GM12878 (cell line): ENCODE measurements at regions not wholly inside any gene's neighbourhood (a gene's known extent, or its start where the extent isn't known, plus 50 kb on each side); places are given as distances from the start of the nearest gene placed in this dataset.

ENCODE experiments used
- ATAC-seq: fragments of 200-7000 bp; cut with Tn5 transposase; 3 replicates; pipeline ENCODE4 v1.9.1; 2020; ENCODE audit warnings: mild to moderate bottlenecking, moderate library complexity
- BruUV-seq: library from RNA; stranded (reverse); fragments of 400-500 nt; replicated peaks from 2 replicates; lab custom pipeline; 2021; lab: Mats Ljungman, UMichigan
- CTCF ChIA-PET: fragments of 300-600 bp; sonication (Branson Sonifier 250); formaldehyde crosslinking; extraction: SDS; loops from one replicate; lab custom pipeline; 2021; ENCODE audit warnings: inconsistent platforms; lab: Yijun Ruan, JAX
- POLR2A ChIA-PET: fragments of 350-600 bp; formaldehyde crosslinking; extraction: SDS; loops from one replicate; lab custom pipeline; 2021; ENCODE audit warnings: inconsistent platforms; lab: Charles Lee
- RAD21 ChIA-PET: fragments of 300-600 bp; sonication (Branson Sonifier 250); formaldehyde crosslinking; loops from one replicate; lab custom pipeline; 2023; ENCODE audit warnings: antibody characterized with exemption; ENCODE audit not compliant: unreplicated experiment; lab: Charles Lee
- SMC1A ChIA-PET: fragments of 300-600 bp; sonication (Branson Sonifier 250); formaldehyde crosslinking; loops from one replicate; lab custom pipeline; 2023; ENCODE audit not compliant: unreplicated experiment, uncharacterized antibody; lab: Charles Lee
- DNase-seq: peaks from one replicate; pipeline ENCODE4 v3.0.0-alpha.2; 2011; ENCODE audit warnings: low read depth, low spot score
- FAIRE-seq: peaks from 3 replicates; lab custom pipeline; 2011; peaks lifted over from hg19 to GRCh38; lab: Jason Lieb, UNC
- H2AFZ ChIP-seq: 2 replicates; pipeline ENCODE4 v1.6.0; 2011; ENCODE audit warnings: low read depth, low read length, control low read depth; ENCODE audit not compliant: control insufficient read depth
- H3K27ac ChIP-seq: 2 replicates; pipeline ENCODE4 v1.5.1; 2011; ENCODE audit warnings: control low read depth; ENCODE audit not compliant: control insufficient read depth, insufficient read depth
- H3K27me3 ChIP-seq, 2 experiments: replicated peaks in 1 of 2; 2 replicates each; pipeline versions ENCODE4 v1.6.0 to v1.6.1; 2011; ENCODE audit warnings: low read length in 1 of 2; ENCODE audit not compliant: control insufficient read depth in 2 of 2, insufficient read depth in 2 of 2
- H3K36me3 ChIP-seq, 2 experiments: 2 replicates each; pipeline ENCODE4 v1.5.1; 2011; ENCODE audit warnings: low read length in 1 of 2; ENCODE audit not compliant: control insufficient read depth in 2 of 2, insufficient read depth in 2 of 2
- H3K4me1 ChIP-seq: 2 replicates; pipeline ENCODE4 v1.6.1; 2011; ENCODE audit warnings: mild to moderate bottlenecking, low read length, moderate library complexity, mixed read lengths; ENCODE audit not compliant: control insufficient read depth, insufficient read depth
- H3K4me2 ChIP-seq: 2 replicates; pipeline ENCODE4 v1.6.0; 2011; ENCODE audit warnings: control low read depth; ENCODE audit not compliant: control insufficient read depth, insufficient read depth
- H3K4me3 ChIP-seq: fragments of 200-600 bp; sonication (generic); 2 replicates; pipeline ENCODE4 v1.5.1; 2016
- H3K79me2 ChIP-seq: 2 replicates; pipeline ENCODE4 v1.6.0; 2011; ENCODE audit warnings: low read length; ENCODE audit not compliant: control insufficient read depth, insufficient read depth
- H3K9ac ChIP-seq: 2 replicates; pipeline ENCODE4 v1.8.0; 2011; ENCODE audit warnings: low read length, control low read depth, mixed read lengths; ENCODE audit not compliant: control insufficient read depth, insufficient read depth
- H3K9me3 ChIP-seq: replicated peaks from 3 replicates; pipeline ENCODE4 v1.5.1; 2011; ENCODE audit warnings: mild to moderate bottlenecking, low read length; ENCODE audit not compliant: control insufficient read depth, insufficient read depth
- H4K20me1 ChIP-seq: 2 replicates; pipeline ENCODE4 v1.6.0; 2011; ENCODE audit not compliant: control insufficient read depth, insufficient read depth
- BCL3 ChIP-seq: IDR thresholded peaks from 2 replicates; pipeline ENCODE4 v1.6.1; 2011; ENCODE audit warnings: borderline replicate concordance, low read depth, mild to moderate bottlenecking, moderate library complexity, low read length; ENCODE audit not compliant: insufficient read depth, poor library complexity, severe bottlenecking
- ETV6 ChIP-seq, 2 experiments: fragments of 450-650 bp in 1 of 2; IDR thresholded peaks in 1 of 2; conservative IDR thresholded peaks in 1 of 2; 2 replicates each; pipeline ENCODE4 v1.6.1; 2014; ENCODE audit warnings: antibody characterized with exemption in 1 of 2, borderline replicate concordance in 1 of 2, low read depth in 1 of 2, mild to moderate bottlenecking in 1 of 2, moderate library complexity in 1 of 2
- MEF2B ChIP-seq: fragments of 450-650 bp; IDR thresholded peaks from 2 replicates; pipeline ENCODE4 v1.6.1; 2018; ENCODE audit warnings: mild to moderate bottlenecking, moderate library complexity; ENCODE audit not compliant: partially characterized antibody, poor library complexity, severe bottlenecking
- PBX3 ChIP-seq: IDR thresholded peaks from 2 replicates; pipeline ENCODE4 v1.6.1; 2011; ENCODE audit warnings: mild to moderate bottlenecking, low read depth, low read length, moderate library complexity; ENCODE audit not compliant: insufficient replicate concordance
- POLR2AphosphoS2 ChIP-seq: IDR thresholded peaks from 2 replicates; pipeline ENCODE4 v1.6.1; 2011; ENCODE audit warnings: low read depth, mild to moderate bottlenecking, low read length, improper control_type of control experiment, moderate library complexity
- RCOR1 ChIP-seq: conservative IDR thresholded peaks from 2 replicates; pipeline ENCODE4 v1.6.1; 2012; ENCODE audit warnings: low read depth, low read length, improper control_type of control experiment
- SREBF2 ChIP-seq: IDR thresholded peaks from 2 replicates; pipeline ENCODE4 v1.6.1; 2012; ENCODE audit warnings: mild to moderate bottlenecking, low read length
- SUZ12 ChIP-seq: fragments of 200-600 bp; sonication (generic); IDR thresholded peaks from one replicate; pipeline ENCODE4 v1.6.1; 2018; ENCODE audit warnings: antibody characterized with exemption, mild to moderate bottlenecking; ENCODE audit not compliant: unreplicated experiment
- WGBS: methylation state at CpG from one replicate; pipeline ENCODE4 v1.1.6; 2016; ENCODE audit warnings: low lambda C conversion rate; ENCODE audit not compliant: insufficient replicate concordance, insufficient coverage; ENCODE audit errors: missing lambda C conversion rate; 5-methylcytosine and 5-hydroxymethylcytosine counted together
- in situ Hi-C: fragments of 300-500 bp; cut with MboI; formaldehyde crosslinking; loops from 9 replicates; pipeline ENCODE4 v1.14.3; 2018; ENCODE audit warnings: mixed read lengths
- intact Hi-C: fragments of 100-400 bp; cut with micrococcal nuclease; formaldehyde crosslinking; loops from one replicate; pipeline ENCODE4 v1.14.2; 2022; ENCODE audit not compliant: unreplicated experiment

GRCh38 chr21:33140288-33140687, 70.3 kb downstream of the OLIG1 start:
- TF ChIP-seq PBX3: no peak
- TF ChIP-seq ETV6 (conservative IDR thresholded peaks at IDR 0.05 in 1 of 2, IDR thresholded peaks at IDR 0.05 in 1 of 2; ENCODE audit: borderline replicate concordance in 1 of 2, low read depth in 1 of 2): no peak
- TF ChIP-seq MEF2B: no peak
- no peak for TF ChIP-seq SREBF2
- TF ChIP-seq RCOR1: no peak
- TF ChIP-seq BCL3: no peak
- no peak for TF ChIP-seq POLR2AphosphoS2
- TF ChIP-seq SUZ12: no peak
- no peak overlapping the region for H3K4me3 ChIP-seq
- no peaks in the 10 kb centered on the region for H4K20me1 ChIP-seq
- DNase-seq (no peak), ATAC-seq (no peak), FAIRE-seq (no peak)
- H3K4me1 ChIP-seq: no peaks in the 10 kb centered on the region
- ChIA-PET SMC1A (interaction anchor here (1.5 kb wide), 1 partner anchor 13 kb away, joined by 3 read pairs; no protein-coding TSS in a partner anchor), RAD21 (no interaction called here), POLR2A (no interaction called here), CTCF (no interaction called here)
- no TSS peak for BruUV-seq
- no peaks in the 10 kb centered on the region; a peak in 2 of 4 replicates for H3K27me3 ChIP-seq
- no peaks in the 10 kb centered on the region for H3K79me2 ChIP-seq
- no peaks in the 10 kb centered on the region for H3K9me3 ChIP-seq
- no peak overlapping the region for H3K4me2 ChIP-seq
- in situ Hi-C loops: no loop called here
- H2AFZ ChIP-seq: no peak overlapping the region
- H3K9ac ChIP-seq: no peak overlapping the region
- no peaks in the 10 kb centered on the region for H3K36me3 ChIP-seq
- no peak overlapping the region for H3K27ac ChIP-seq
- 31% methylated on average over 2 of the region's 2 CpGs for WGBS
- intact Hi-C loops: no loop called here
